Posterior vena cava (tissue), 2 donors: ENCODE measurements at regions not wholly inside any gene's neighbourhood (a gene's known extent, or its start where the extent isn't known, plus 50 kb on each side); places are given as distances from the start of the nearest gene placed in this dataset.
"Not testable (repeated sequence)": the region's sequence is repeated elsewhere in the genome, so short reads cannot be mapped to it uniquely, and the experiment has no call there.

ENCODE experiments used
- DNase-seq: peaks from one replicate; pipeline ENCODE4 v3.0.0-alpha.2; 2020; ENCODE audit warnings: low spot score
- intact Hi-C, 2 donors: fragments of 100-400 bp; cut with DNase I; formaldehyde crosslinking; loops; one replicate each; pipeline versions ENCODE4 v1.14.1 to v1.14.2; 2022 to 2023
- donor health status: DM: yes; HTN: yes; CAD: no.
- donor health status: DM: yes; HTN: yes; CAD: no.

DNA sequence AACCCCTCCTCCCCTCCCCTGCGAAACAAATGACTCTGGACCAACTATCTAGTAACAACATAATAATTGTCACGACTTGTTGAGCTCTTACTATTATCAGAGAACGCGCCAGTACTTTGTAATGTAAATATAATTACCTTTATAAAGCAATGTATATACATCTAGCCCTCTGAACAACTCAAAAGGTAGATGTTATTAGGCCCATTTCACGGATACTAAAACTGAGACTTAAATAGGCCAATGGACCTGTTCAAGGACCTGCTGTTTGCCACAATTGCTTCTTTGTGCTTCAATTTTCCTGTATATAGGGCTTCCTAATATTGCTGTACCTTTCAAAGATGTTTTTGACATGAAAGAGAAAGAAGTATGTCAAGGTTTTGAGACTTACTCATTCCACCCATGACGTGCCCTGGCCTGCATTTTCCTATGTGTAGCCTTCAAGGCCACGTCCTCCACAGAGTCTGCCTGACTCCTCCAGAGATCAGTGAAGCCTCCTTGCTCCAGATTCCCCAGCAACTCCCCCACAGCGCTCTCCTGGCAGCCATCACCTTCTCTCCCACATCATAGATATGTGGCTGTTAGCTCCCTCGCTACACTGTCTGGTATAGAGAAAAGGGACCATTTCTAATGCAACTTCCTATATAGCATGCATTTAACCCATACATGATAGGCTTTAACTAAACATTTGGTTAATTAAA, 156.6 kb downstream of the SKIDA1 start:
- intact Hi-C loops, result no loop called here
- DNase-seq, result no peak

DNA sequence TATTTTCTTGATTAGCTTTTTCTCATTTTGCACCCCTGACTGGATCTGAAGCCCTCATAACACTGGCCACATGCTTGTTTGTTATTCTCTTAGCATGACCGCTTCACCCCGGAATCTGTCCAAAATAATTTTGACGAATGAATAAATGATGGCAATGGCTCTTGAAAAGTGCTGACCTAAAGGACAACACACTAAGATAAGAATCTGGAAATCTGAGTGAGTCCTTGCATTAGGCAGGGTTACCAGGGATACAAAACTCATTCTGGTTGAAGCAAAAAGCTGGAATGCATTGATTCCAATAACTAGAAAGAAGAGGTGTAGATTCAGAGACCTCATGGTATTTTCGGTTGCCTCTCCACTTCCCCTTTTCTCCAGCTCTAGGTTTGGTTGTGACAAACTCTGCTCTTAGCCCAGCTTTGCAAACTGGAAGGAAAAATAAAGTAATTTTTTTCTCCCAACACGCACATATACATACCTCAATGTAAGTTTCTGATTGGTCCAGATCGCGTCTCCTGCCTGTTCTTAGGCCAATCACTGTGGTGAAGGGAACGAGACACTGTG, 157.4 kb downstream of the SKIDA1 start:
- intact Hi-C loops, result no loop called here
- DNase-seq, result no peak

DNA sequence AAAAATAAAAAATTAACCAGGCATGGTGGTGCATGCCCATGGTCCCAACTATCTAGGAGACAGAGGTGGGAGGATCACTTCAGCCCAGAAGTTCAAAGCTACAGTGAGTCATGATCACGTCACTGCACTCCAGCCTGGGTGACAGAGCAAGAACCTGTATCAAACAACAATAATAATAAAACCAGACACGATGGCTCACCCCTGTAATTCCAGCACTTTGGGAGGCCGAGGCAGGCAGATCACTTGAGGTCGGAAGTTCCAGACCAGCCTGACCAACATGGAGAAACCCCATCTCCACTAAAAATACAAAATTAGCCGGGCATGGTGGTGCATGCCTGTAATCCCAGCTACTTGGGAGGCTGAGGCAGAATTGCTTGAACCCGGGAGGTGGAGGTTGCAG, 159.4 kb downstream of the SKIDA1 start:
- DNase-seq, intact Hi-C loops: not testable (repeated sequence)

DNA sequence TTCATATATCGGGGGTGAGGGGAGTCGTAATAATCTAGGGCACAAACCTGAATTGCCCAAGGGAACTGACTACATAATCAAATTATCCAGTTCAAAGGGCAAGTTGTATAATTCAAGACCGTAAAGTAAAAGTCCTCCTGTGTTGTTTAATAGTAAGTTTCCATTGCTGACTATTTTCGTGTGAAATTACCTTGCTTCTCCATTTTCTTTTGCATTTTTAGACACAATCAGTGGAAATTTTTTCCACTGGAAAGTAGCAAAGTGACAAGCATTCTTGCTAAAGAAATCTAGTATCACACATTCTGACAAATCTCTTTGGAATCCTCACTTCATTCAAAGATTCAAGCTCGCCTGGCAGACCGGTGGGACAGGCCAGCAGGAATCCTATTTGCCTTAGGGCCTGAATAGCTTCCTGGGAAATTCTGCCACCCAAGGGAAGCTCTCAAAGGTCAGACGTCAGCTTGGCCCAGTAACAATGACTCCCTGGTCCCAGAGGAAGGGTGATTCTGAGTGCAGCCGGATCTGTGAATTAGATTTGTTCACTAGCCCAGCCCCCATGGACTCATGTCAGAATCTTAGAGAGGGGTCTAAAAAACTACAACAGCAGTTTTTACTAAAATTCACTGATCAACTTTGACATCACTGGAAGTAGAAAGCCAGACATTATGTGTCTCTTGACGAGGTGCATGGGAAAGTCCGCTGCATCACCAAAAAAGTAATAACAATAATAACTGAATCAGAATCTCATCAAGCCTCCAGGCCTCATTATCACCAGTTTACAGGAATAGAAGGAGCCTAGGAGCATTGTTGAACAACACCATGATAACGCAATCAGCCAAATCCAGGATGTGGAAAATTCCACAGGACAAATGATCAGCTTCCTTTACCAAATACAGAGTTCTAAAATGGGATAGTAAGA, 161.0 kb downstream of the SKIDA1 start:
- intact Hi-C loops, result no loop called here
- DNase-seq, result no peak

DNA sequence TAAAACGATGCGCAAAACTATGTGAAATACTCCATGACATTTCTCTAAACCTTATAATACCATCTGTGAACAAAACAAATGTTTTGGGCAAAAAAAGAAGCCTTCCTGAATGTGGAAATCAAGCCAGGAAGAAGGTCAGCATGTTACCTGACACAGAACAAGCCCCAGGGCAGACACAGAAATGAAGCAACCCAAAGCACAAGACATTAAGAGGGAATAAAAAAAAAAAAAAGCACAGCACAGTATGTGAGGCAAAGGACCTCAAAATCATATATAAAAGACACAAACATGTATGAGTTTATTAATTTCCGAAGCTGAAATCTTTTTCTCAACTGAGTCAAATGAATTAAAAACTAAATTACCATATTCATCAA, 161.8 kb downstream of the SKIDA1 start:
- intact Hi-C loops, result no loop called here
- no peak for DNase-seq

DNA sequence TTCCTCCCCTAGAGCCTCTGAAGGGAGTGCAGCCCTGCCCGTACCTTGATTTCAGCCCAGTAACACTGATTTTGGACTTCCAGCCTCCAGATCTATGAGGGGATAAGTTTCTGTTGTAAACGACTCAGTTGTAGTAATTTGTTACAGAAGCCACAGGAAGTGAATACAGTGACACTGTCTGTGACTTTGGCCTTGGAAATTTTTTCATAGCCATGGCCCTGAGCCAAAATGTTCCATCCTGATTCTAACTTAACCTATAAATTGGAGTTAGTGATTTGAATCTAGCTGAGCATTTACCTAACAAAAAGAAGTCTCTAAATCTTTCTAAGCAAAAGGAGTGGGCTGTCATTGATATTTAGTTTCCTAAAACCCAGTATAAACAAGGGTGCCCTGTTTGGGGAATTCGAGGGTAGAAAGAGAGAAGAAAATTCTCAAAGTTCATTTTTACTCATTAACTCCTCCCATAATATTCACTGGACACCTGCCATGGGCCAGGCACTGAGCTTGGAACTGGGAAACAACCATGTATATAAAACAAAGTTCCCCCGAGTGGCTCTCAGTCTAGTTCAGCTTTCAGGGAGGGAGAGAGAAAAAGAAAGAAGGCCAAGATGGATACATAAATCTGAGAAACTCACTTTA, 162.3 kb downstream of the SKIDA1 start:
- intact Hi-C loops, result no loop called here
- DNase-seq, result no peak

DNA sequence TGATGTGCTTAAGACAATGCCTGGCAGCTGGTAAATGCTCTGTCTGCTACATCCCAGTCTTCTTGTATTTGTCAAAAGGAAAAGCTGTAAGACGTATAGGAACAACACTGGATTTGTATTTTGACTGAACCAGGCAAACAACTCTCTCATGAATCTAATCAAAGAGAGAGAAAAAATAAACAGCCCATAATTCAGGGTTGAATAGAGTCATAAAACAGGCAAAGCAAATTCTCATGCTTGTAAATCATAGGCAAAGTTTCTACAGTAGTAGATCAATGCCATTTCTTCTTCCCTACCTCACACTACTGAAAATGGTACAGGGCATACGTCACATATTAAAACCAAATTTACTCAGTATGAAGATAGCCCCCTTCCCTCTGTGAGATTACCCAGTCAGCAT, 166.3 kb downstream of the SKIDA1 start:
- no peak for DNase-seq
- intact Hi-C loops, result no loop called here

DNA sequence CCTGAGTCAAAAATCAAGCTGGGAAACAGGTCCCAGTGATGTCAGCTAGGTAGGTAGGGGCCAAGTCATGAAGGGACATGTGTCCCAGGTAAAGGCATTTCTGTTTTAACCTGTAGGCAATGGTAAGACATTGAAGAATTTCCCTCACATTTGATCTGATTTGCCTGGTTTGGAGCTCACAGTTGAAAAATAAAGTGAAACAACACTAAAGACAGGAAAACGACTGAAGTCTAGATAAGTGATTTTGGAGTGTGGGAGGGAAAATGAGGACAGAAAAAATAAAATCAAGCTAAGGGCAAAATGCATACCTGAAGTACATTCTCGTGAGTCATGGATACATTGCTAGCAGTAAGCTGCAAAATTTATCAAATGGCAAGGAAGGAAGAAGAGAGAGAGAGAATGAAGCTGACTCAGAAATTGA, 169.9 kb downstream of the SKIDA1 start:
- intact Hi-C loops, result no loop called here
- DNase-seq, result no peak

DNA sequence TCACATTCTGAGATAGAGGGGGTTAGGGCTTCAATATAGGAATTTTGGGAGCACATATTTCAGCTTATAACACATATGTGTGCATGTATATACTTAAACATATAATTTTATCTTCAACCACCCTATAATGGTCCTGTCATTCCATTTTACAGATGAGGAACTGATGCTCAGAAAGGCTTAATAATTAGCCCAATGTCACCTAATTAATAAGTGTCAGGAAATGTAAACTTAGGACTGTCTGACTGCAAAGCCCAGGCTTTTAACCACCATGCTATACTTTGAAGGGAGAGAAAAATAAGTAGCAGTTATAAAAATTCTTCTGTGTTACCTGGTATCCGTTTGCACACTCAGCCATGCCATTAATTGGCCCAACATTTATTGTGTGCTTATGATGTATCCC, 172.6 kb downstream of the SKIDA1 start:
- intact Hi-C loops, result no loop called here

DNA sequence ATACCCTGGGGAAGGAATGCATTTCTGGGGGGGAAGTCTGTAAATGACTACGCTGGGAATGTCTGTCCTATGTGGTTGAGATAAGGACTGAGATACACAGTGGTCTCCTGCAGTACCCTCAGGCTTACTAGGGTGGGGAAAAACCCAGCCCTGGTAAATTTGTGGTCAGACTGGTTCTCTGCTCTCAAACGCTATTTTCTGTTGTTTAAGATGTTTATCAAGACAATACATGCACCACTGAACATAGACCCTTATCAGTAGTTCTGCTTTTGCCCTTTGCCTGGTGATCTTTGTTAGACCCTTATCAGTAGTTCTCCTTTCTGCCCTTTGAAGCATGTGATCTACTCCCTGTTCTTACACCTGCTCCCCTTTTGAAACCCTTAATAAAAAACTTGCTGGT, 173.9 kb downstream of the SKIDA1 start:
- DNase-seq, intact Hi-C loops: not testable (repeated sequence)

More for the DNA sequence above, 172.6 kb downstream of the SKIDA1 start:
- no peak for DNase-seq

DNA sequence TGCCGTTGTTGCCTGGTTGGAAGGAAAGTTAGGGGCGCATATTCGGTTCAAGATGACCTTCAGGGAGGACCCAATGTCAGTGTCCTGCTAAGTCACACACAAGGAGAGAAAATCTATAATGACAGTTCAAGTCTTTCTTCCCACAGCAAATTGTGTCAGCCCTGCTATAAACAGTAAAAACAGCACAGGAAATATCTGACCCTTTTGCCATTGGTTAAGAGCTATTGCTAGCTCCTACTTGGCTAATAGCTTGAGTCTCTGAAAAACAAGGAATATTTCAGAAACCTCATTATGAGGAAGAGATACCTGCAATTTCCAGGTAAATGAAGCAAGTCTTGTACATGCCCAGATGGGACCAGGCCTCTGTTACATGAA, 175.6 kb downstream of the SKIDA1 start:
- intact Hi-C loops, result no loop called here
- no peak for DNase-seq

DNA sequence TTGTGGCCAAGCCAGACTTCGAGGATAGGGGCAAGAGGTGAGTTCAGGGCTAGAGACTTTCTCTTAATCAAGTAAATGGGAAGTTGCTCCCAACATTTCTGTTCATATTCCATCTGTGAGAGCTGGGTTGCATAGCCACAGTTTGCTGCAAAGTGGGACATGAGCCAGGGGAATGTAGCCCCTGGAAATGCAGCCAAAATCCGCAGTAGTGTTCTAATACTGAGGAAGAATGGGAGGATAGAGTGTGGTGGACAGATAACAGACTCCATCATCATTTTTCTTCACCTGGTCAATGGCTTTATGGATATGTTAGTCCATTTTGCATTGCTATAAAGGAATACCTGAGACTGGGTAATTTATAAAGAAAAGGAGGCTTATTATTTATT, 177.7 kb downstream of the SKIDA1 start:
- intact Hi-C loops, result no loop called here
- no peak for DNase-seq

DNA sequence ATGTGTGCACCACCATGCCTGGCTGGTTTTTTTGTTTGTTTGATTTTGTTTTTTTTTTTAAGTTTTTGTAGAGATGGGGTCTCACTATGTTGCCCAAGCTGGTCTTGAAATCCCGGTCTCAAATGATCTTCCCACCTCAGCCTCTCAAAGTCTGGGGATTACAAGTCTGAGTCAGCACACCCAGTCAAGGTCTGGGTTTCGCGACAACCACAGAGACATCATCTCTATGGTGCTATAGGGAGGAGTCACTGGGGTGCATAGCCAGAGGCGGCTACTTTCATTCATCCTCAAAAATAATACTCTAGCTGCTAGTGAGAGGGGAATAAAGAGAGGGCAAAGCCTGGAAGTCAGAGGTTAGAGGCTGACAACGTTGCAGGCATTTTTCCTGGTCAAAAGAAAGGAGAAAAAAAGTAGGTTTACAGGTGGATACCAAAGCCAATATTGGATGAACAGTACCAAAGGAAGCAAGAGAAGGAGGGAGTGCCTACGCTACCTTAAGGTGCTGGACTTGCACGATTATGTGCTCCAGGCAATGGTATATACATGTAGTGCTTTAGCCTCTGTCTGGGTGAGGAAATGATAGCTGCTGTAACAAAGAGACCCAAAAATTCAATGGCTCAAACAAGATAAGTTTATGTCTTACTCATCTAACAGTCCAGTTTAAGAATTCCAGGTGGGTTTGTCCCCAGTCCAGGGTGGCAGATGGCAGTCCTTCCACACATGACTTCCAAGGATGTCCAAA, 178.3 kb downstream of the SKIDA1 start:
- intact Hi-C loops, result no loop called here
- DNase-seq, result no peak

DNA sequence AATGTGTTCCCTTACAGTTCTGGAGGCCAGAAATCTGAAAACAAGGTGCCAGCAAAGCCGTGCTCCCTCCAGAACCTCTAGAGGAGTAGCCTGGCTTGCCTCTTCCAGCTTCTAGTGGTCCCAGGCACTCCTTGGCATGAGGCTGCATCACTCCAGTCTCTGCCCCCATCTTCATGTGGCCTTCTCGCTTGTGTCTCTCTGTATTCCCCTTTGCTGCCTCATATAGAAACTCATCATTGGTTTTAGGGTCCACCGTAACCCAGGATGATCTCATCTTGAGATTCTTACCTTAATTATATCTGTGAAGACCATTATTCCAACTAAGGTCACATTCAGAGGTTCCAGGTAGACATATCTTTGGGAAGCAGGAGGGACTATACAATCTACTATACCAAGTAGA, 182.4 kb downstream of the SKIDA1 start:
- DNase-seq, result no peak
- intact Hi-C loops, result no loop called here

DNA sequence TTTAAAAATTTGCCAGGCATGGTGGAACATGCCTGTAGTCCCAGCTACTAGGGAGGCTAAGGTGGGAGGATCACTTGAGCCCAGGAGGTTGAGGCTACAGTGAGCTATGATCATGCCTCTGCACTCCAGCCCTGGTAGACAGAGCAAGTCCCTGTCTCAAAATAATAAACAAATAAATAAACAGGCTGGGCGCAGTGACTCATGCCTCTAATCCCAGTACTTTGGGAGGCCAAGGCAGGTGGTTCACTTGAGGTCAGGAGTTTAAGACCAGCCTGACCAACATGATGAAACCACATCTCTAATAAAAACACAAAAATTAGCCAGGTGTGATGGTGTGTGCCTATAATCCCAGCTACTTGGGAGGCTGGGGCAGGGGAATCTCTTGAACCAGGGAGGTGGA, 183.0 kb downstream of the SKIDA1 start:
- intact Hi-C loops, result not testable (repeated sequence)

DNA sequence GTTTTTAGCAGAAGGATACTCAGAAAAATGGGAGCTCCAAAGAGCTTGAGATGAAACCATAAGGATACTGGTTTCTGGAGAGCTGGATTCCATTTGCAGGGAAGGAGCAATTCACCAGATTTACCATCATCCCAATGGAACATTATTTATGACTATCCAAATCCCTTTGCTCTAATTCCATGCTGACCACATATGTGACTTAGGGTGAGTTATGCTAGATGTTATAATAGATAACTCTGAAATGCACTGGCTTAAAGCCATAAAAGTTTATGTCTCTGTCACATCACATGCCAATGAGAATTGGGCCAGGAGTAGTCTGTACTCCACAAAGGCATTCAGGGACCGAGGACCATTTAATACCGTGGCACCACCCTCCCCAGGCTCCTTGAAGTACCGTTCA, 185.2 kb downstream of the SKIDA1 start:
- DNase-seq, result no peak
- intact Hi-C loops, result no loop called here

More for the DNA sequence above, 183.0 kb downstream of the SKIDA1 start:
- not testable (repeated sequence) for DNase-seq

DNA sequence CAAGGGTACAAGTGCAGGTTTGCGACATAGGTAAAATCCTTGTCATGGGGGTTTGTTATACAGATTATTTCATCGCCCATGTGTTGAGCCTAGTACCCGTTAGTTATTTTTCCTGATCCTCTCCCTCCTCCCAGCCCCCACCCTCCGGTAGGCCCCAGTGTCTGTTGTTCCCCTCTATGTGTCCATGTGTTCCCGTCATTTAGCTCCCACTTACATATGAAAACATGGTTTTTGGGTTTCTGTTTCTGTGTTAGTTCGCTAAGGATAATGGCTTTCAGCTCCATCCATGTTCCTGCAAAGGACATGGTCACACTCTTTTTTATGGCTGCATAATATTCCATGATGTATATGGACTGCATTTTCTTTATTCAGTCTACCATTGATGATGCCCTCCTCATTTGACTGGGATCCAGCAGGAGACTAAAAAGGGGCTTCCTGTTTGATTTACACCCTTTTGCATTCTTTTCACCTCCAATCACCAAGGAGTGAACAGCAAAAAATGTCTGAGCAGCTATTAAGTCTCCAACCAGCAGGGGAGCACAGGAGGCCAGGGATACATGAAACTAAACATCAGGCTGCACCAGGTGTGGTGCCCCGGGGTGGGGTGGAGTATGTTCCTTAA, 188.2 kb downstream of the SKIDA1 start:
- no peak for DNase-seq
- intact Hi-C loops, result no loop called here

DNA sequence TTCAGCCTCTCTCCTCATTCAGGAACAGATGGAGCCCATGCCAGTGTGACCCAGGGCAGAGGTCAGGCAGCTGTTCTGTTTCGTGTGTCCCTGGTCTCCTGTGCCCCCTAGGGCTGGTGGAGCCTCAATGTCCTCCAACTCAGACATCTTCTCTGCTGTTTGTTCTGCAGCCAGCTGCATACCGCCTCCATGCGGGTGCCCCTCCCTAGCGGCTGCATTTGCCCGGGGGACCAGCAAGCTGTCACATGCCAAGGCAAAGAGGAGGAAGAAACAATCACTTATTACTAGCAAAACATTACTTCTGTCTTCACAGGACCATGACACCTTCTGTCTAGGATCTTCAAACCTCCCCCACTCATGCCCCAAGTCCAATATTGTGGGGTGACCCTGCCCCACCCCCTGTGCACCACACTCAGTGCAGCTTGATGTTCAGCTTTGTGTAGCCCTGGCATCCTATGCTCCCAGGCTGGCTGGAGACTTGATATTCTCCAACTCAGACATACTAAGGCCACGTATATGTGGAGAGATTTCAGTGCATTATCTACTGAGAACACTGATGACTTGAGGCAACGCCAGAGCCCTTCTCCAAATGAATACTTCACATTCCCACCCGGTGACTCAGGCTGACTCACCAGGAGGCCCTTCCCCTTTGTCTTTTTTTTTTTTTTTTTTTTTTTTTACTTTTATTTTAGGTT, 188.9 kb downstream of the SKIDA1 start:
- peak; percentile 83 for DNase-seq

More for the DNA sequence above, 188.9 kb downstream of the SKIDA1 start:
- intact Hi-C loops, result no loop called here
